ENCODE measurements at regions not wholly inside any gene's neighbourhood (a gene's known extent, or its start where the extent isn't known, plus 50 kb on each side); places are given as distances from the start of the nearest gene placed in this dataset.

DNA sequence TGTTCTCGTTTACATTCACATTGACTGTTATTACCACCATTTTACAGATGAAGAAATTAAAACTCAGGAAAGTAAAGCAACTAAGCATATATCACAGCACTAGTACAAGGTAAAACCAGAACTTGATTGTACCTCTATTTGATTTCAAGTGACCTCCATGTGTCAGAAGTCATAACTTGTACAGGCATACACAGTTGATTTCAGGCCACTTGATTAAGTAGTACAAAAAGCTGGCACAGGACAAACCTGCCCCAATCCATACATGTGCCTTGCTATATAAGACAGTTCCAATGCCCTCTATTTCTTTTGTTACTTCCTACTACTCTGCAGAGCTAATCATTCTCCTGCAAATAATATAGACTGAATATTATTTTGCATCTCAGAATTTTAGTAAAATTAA is 58.8 kb upstream of the VGLL2 start:
- H3K23ac ChIP-seq (ENCODE audit: insufficient read length, low read depth, low read length): no peak overlapping the region
- H4K20me1 ChIP-seq (ENCODE audit: control insufficient read depth, insufficient read depth, insufficient read length): no peaks in the 10 kb centered on the region
- no peak overlapping the region for H3K9ac ChIP-seq (ENCODE audit: extremely low read depth, insufficient read length, low read length)
- peaks cover 5 to 7% of the 10 kb centered on the region in 2 experiments; a peak in 2 of 4 replicates for H3K4me1 Mint-ChIP-seq
- H2BK5ac ChIP-seq (ENCODE audit: insufficient read length, low read length): no peak overlapping the region
- no peak overlapping the region for H3T11ph ChIP-seq (ENCODE audit: low read length)
- H3K79me2 ChIP-seq (ENCODE audit: insufficient read depth, low read length): no peaks in the 10 kb centered on the region
- H3K27ac ChIP-seq (ENCODE audit: insufficient read length, low read depth, low read length): no peak overlapping the region
- no peaks in the 10 kb centered on the region for H3K23me2 ChIP-seq (ENCODE audit: insufficient read length, low read depth, low read length, poor library complexity, severe bottlenecking)
- H3K79me1 ChIP-seq (ENCODE audit: insufficient read depth, low read depth, low read length, poor library complexity, severe bottlenecking): no peaks in the 10 kb centered on the region
- DNase-seq: no peak
- H4K91ac ChIP-seq (ENCODE audit: insufficient read length, low read depth, low read length): no peak overlapping the region
- TF ChIP-seq, protein P1, sequence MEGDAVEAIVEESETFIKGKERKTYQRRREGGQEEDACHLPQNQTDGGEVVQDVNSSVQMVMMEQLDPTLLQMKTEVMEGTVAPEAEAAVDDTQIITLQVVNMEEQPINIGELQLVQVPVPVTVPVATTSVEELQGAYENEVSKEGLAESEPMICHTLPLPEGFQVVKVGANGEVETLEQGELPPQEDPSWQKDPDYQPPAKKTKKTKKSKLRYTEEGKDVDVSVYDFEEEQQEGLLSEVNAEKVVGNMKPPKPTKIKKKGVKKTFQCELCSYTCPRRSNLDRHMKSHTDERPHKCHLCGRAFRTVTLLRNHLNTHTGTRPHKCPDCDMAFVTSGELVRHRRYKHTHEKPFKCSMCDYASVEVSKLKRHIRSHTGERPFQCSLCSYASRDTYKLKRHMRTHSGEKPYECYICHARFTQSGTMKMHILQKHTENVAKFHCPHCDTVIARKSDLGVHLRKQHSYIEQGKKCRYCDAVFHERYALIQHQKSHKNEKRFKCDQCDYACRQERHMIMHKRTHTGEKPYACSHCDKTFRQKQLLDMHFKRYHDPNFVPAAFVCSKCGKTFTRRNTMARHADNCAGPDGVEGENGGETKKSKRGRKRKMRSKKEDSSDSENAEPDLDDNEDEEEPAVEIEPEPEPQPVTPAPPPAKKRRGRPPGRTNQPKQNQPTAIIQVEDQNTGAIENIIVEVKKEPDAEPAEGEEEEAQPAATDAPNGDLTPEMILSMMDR (conservative IDR thresholded peaks at IDR 0.05): no peak
- H2AFZ ChIP-seq (ENCODE audit: low read length): no peak overlapping the region
- no peak overlapping the region for H3K18ac ChIP-seq (ENCODE audit: insufficient read length, low read depth, low read length)
- H3K4me1 ChIP-seq (ENCODE audit: insufficient read depth, low read length): peaks cover 3% of the 10 kb centered on the region; the same call in 1 of the 2 replicates
- peaks cover 0 to 6% of the 10 kb centered on the region in 2 experiments; a peak in 2 of 5 replicates for H3K9me3 Mint-ChIP-seq
- H3K27ac Mint-ChIP-seq: no peak overlapping the region
- H3K4ac ChIP-seq (ENCODE audit: low read depth, low read length): no peak overlapping the region
- no peak overlapping the region for H4K5ac ChIP-seq (ENCODE audit: insufficient read length, low read depth, low read length)
- H2BK20ac ChIP-seq (ENCODE audit: low read depth, low read length, poor library complexity, severe bottlenecking): no peak overlapping the region
- no peak overlapping the region for H2AK5ac ChIP-seq (ENCODE audit: insufficient read length, low read length)
- no peaks in the 10 kb centered on the region for H3K36me3 Mint-ChIP-seq (ENCODE audit: insufficient read depth in 1 of 3, low read depth in 3 of 3)
- H2BK12ac ChIP-seq (ENCODE audit: insufficient read length, low read depth, low read length): no peak overlapping the region
- no peak overlapping the region for H2BK15ac ChIP-seq (ENCODE audit: low read depth, low read length)
- H3K14ac ChIP-seq (ENCODE audit: insufficient read depth, low read length): no peak overlapping the region
- no peak overlapping the region for H3K4me3 Mint-ChIP-seq
- no peak overlapping the region for H3K56ac ChIP-seq (ENCODE audit: insufficient read length, low read depth, low read length)
- H4K8ac ChIP-seq (replicated peaks; ENCODE audit: insufficient read length, low read depth, low read length): no peak overlapping the region
- no peak overlapping the region for H2BK120ac ChIP-seq (ENCODE audit: low read depth, low read length, poor library complexity, severe bottlenecking)
- WGBS (ENCODE audit: extremely low coverage, insufficient read length, low lambda C conversion rate): no CpG with 5 or more reads among the region's 1 CpG
- no peaks in the 10 kb centered on the region for H3K9me3 ChIP-seq (ENCODE audit: control insufficient read depth, low read depth, low read length)
- no peak overlapping the region for H3K4me2 ChIP-seq (ENCODE audit: insufficient read depth, insufficient read length, low read length)
- no peaks in the 10 kb centered on the region for H3K27me3 Mint-ChIP-seq (ENCODE audit: low read depth)
- no peaks in the 10 kb centered on the region for H3K27me3 ChIP-seq (ENCODE audit: insufficient read depth, low read length)
